Upper lobe of left lung (tissue), 6 donors: ENCODE measurements at regions not wholly inside any gene's neighbourhood (a gene's known extent, or its start where the extent isn't known, plus 50 kb on each side); places are given as distances from the start of the nearest gene placed in this dataset.

Experiments
- ATAC-seq, 2 donors: fragments of 200-7000 bp; cut with Tn5 transposase; one replicate each; pipeline ENCODE4 v1.9.1; 2022; ENCODE audit warnings: mild to moderate bottlenecking in 2 of 2, moderate library complexity in 2 of 2; ENCODE audit not compliant: low FRiP score in 2 of 2
- DNase-seq, 2 donors: peaks; one replicate each; pipeline ENCODE4 v3.0.0-alpha.2; 2019 to 2020
- H3K27ac ChIP-seq, 4 donors: fragments of 200-600 bp; sonication (generic); one replicate each; pipeline ENCODE4 v1.5.1; 2016 to 2019
- H3K27me3 ChIP-seq, 4 donors: fragments of 200-600 bp; sonication (generic); one replicate each; pipeline ENCODE4 v1.5.1; 2017 to 2019
- H3K36me3 ChIP-seq, 4 donors: fragments of 200-600 bp; sonication (generic); one replicate each; pipeline ENCODE4 v1.5.1; 2016 to 2019
- H3K4me1 ChIP-seq, 4 donors: fragments of 200-600 bp; sonication (generic); one replicate each; pipeline ENCODE4 v1.5.1; 2018 to 2019
- H3K4me3 ChIP-seq, 4 donors: fragments of 200-600 bp; sonication (generic); one replicate each; pipeline ENCODE4 v1.5.1; 2017 to 2019; ENCODE audit warnings: mild to moderate bottlenecking in 2 of 4, moderate library complexity in 1 of 4
- H3K9me3 ChIP-seq, 4 donors: fragments of 200-600 bp; sonication (generic); one replicate each; pipeline ENCODE4 v1.5.1; 2018 to 2019
- EP300 ChIP-seq, 4 donors: sonication (generic); formaldehyde crosslinking; IDR thresholded peaks; one replicate each; pipeline ENCODE4 v1.5.1; 2017; ENCODE audit warnings: antibody characterized with exemption in 4 of 4, control low read depth in 2 of 4
- POLR2A ChIP-seq, 4 donors: fragments of 450-650 bp; IDR thresholded peaks; one replicate each; pipeline ENCODE4 v1.5.1; 2016 to 2017; ENCODE audit warnings: antibody characterized with exemption in 4 of 4, mild to moderate bottlenecking in 2 of 4
- POLR2AphosphoS5 ChIP-seq, 2 donors: sonication (generic); formaldehyde crosslinking; IDR thresholded peaks; one replicate each; pipeline ENCODE4 v1.5.1; 2017; ENCODE audit warnings: antibody characterized with exemption in 2 of 2
- WGBS, 2 donors: methylation state at CpG; one replicate each; pipeline ENCODE4 v1.1.5; 2017 to 2018; 5-methylcytosine and 5-hydroxymethylcytosine counted together
- TF ChIP-seq, protein P1 (sequence below), 6 experiments: fragments of 450-650 bp in 4 of 6; fragments of 200-600 bp in 2 of 6; sonication (generic) in 2 of 6; IDR thresholded peaks; one replicate each; pipeline ENCODE4 v1.5.1; 2016 to 2019; ENCODE audit warnings: antibody characterized with exemption in 6 of 6
- donor health status: DM: no; HTN: no; CAD: no; lungs with moderate emphysema.
- donor health status: DM: no; HTN: yes; CAD: no; lungs with severe emphysema.

- TF ChIP-seq, protein P1, sequence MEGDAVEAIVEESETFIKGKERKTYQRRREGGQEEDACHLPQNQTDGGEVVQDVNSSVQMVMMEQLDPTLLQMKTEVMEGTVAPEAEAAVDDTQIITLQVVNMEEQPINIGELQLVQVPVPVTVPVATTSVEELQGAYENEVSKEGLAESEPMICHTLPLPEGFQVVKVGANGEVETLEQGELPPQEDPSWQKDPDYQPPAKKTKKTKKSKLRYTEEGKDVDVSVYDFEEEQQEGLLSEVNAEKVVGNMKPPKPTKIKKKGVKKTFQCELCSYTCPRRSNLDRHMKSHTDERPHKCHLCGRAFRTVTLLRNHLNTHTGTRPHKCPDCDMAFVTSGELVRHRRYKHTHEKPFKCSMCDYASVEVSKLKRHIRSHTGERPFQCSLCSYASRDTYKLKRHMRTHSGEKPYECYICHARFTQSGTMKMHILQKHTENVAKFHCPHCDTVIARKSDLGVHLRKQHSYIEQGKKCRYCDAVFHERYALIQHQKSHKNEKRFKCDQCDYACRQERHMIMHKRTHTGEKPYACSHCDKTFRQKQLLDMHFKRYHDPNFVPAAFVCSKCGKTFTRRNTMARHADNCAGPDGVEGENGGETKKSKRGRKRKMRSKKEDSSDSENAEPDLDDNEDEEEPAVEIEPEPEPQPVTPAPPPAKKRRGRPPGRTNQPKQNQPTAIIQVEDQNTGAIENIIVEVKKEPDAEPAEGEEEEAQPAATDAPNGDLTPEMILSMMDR (IDR thresholded peaks at IDR 0.05), result no peak
- TF ChIP-seq EP300 (IDR thresholded peaks at IDR 0.05), result no peak
- TF ChIP-seq POLR2AphosphoS5 (IDR thresholded peaks at IDR 0.05), result no peak
- no peak for TF ChIP-seq POLR2A (IDR thresholded peaks at IDR 0.05)
- H3K27ac ChIP-seq, result no peak overlapping the region
- WGBS, 2 donors, result 77% methylated on average over 4 of the region's 4 CpGs
- H3K36me3 ChIP-seq, result no peaks in the 10 kb centered on the region
- no peaks in the 10 kb centered on the region for H3K27me3 ChIP-seq
- ATAC-seq (no peak), DNase-seq (no peak)
- no peaks in the 10 kb centered on the region for H3K4me1 ChIP-seq
- no peak overlapping the region for H3K4me3 ChIP-seq
- H3K9me3 ChIP-seq, result no peaks in the 10 kb centered on the region
Observed at GRCh38 chr3:101995371-101996046, 146.2 kb downstream of the NFKBIZ start.

- TF ChIP-seq EP300 (IDR thresholded peaks at IDR 0.05) (no peak), POLR2A (IDR thresholded peaks at IDR 0.05) (no peak), POLR2AphosphoS5 (IDR thresholded peaks at IDR 0.05) (no peak)
- TF ChIP-seq, protein P1 (IDR thresholded peaks at IDR 0.05), result no peak
- Histone ChIP-seq H3K4me1 (no peaks in the 10 kb centered on the region), H3K4me3 (no peak overlapping the region), H3K36me3 (no peaks in the 10 kb centered on the region), H3K9me3 (no peaks in the 10 kb centered on the region), H3K27me3 (no peaks in the 10 kb centered on the region), H3K27ac (no peak overlapping the region)
- DNase-seq, result no peak
- 89 to 93% methylated on average over 3 of the region's 3 CpGs for WGBS, 2 donors
- ATAC-seq, result no peak
Observed at GRCh38 chr3:101996832-101997231, 147.5 kb downstream of the NFKBIZ start.

DNA sequence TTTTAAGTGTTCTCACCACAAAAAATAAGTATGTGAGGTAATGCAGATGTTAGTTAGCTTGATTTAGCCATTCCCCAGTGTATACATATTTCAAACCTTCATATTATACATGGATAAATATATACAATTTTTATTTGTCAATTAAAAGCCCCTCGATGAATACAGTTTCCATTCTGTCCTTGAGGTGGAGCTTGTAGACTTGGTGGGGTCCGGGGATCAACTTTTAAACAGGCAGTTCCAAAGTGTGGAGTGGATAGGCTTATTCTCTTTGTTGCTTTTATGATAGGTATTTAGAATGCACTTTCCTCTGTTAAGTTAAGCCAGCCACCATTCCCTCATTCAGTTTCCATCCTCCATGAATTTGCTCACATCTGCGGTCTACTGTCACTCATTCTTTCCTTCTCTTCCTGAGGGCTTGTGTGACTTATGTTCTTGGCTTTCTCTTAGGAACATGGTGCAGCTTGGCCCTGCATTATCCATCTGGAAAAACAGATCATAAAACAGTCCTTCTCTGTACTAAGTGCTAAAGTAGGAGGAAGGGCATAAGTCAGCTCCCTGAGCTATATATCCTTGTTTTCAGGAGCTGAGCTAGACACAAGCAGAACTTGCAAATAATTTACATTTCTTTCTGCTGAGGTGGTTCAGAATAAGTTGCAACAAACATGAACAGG, 149.1 kb downstream of the NFKBIZ start:
- H3K27me3 ChIP-seq, result no peaks in the 10 kb centered on the region
- H3K36me3 ChIP-seq, result no peaks in the 10 kb centered on the region
- ATAC-seq, result no peak
- no peak overlapping the region for H3K4me3 ChIP-seq
- TF ChIP-seq POLR2AphosphoS5 (IDR thresholded peaks at IDR 0.05) (no peak), EP300 (IDR thresholded peaks at IDR 0.05) (no peak), POLR2A (IDR thresholded peaks at IDR 0.05) (no peak)
- TF ChIP-seq, protein P1 (IDR thresholded peaks at IDR 0.05), result no peak
- no peak overlapping the region for H3K27ac ChIP-seq
- no peaks in the 10 kb centered on the region for H3K4me1 ChIP-seq
- 83 to 85% methylated on average over 3 of the region's 3 CpGs for WGBS, 2 donors
- H3K9me3 ChIP-seq, result no peaks in the 10 kb centered on the region
- DNase-seq, result no peak

DNA sequence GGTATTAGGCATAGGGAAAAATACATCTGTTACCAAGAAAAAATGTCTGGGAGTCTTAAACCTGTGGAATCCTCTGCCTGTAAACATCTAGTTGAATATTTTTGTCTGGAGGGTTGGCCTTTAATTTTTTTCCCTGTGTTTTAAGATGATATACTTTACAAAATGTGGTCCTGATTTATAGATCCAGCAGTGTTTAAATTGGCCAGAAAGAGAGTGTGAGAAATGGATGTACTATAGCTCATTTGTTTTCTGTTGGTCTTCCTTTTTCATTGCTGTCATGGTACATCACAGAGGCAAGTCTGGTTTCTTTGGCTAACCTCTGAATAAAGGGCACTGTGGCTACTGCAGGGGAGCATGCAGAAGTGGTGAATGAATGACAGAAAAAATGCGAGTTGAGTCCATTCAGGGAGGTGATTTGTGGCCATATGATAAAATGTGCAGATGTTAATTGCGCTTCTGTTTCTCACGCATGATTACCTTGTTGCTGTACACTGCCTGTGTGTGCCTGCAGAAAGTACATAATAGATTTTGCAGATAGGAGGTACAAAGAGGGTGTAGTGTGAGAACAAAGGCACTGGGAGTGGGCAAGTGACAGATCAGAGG, 150.0 kb downstream of the NFKBIZ start:
- Histone ChIP-seq H3K4me1 (no peaks in the 10 kb centered on the region), H3K27me3 (no peaks in the 10 kb centered on the region), H3K27ac (no peak overlapping the region), H3K36me3 (no peaks in the 10 kb centered on the region), H3K4me3 (no peak overlapping the region), H3K9me3 (no peaks in the 10 kb centered on the region)
- WGBS, 2 donors, result 91 to 94% methylated on average over 3 of the region's 3 CpGs
- ATAC-seq, result no peak
- TF ChIP-seq POLR2AphosphoS5 (IDR thresholded peaks at IDR 0.05) (no peak), POLR2A (IDR thresholded peaks at IDR 0.05) (no peak), EP300 (IDR thresholded peaks at IDR 0.05) (no peak)
- TF ChIP-seq, protein P1 (IDR thresholded peaks at IDR 0.05), result no peak
- no peak for DNase-seq
